HepG2 (cell line): ENCODE measurements at regions not wholly inside any gene's neighbourhood (a gene's known extent, or its start where the extent isn't known, plus 50 kb on each side); places are given as distances from the start of the nearest gene placed in this dataset.

ENCODE experiments used
- ATAC-seq: fragments of 200-7000 bp; cut with Tn5 transposase; 3 replicates; pipeline ENCODE4 v1.9.1; 2020; ENCODE audit warnings: mild to moderate bottlenecking, moderate library complexity
- BruUV-seq: library from RNA; stranded (reverse); fragments of 400-500 nt; replicated peaks from 2 replicates; lab custom pipeline; 2021; lab: Mats Ljungman, UMichigan
- CTCF ChIA-PET: fragments of 300-600 bp; formaldehyde crosslinking; extraction: SDS; loops from one replicate; lab custom pipeline; 2021; ENCODE audit warnings: low total read pairs, inconsistent platforms, low intra/inter-chr PET ratio; lab: Yijun Ruan, JAX
- POLR2A ChIA-PET: fragments of 350-600 bp; sonication (Branson Sonifier 250); formaldehyde crosslinking; loops from one replicate; lab custom pipeline; 2020; ENCODE audit warnings: antibody characterized with exemption, inconsistent platforms; lab: Yijun Ruan, JAX
- DNase-seq: peaks from one replicate; pipeline ENCODE4 v3.0.0-alpha.2; 2015; ENCODE audit warnings: low spot score
- FAIRE-seq: peaks from 3 replicates; lab custom pipeline; 2011; peaks lifted over from hg19 to GRCh38; lab: Jason Lieb, UNC
- H2AFZ ChIP-seq: one replicate; pipeline ENCODE4 v1.6.1; 2011; ENCODE audit warnings: low read length, inconsistent platforms
- H3K27ac ChIP-seq: fragments of 300-600 bp; 3 replicates; pipeline ENCODE4 v1.8.0; 2011; ENCODE audit warnings: mixed run types, mild to moderate bottlenecking, mixed read lengths, low read length, inconsistent platforms; ENCODE audit not compliant: insufficient read depth; ENCODE audit errors: extremely low read length
- H3K27me3 ChIP-seq, 2 experiments: fragments of 200-600 bp in 1 of 2; 2 replicates in 1 of 2; 3 replicates in 1 of 2; pipeline versions ENCODE4 v1.6.0 to v1.8.0; 2011; ENCODE audit warnings: low read length in 2 of 2, mild to moderate bottlenecking in 2 of 2, moderate library complexity in 2 of 2, inconsistent platforms in 1 of 2; ENCODE audit not compliant: insufficient read depth in 2 of 2, control insufficient read depth in 1 of 2
- H3K36me3 ChIP-seq, 2 experiments: fragments of 200-600 bp in 1 of 2; replicated peaks in 1 of 2; 2 replicates in 1 of 2; 3 replicates in 1 of 2; pipeline versions ENCODE4 v1.5.1 to v1.8.0; 2011; ENCODE audit warnings: low read length in 2 of 2, inconsistent platforms in 1 of 2; ENCODE audit not compliant: insufficient read depth in 2 of 2, control insufficient read depth in 1 of 2
- H3K4me1 ChIP-seq: 2 replicates; pipeline ENCODE4 v1.5.1; 2012; ENCODE audit warnings: low read length, inconsistent platforms; ENCODE audit not compliant: insufficient read depth
- H3K4me2 ChIP-seq: 2 replicates; pipeline ENCODE4 v1.6.0; 2011; ENCODE audit warnings: low read depth, low read length, inconsistent platforms
- H3K4me3 ChIP-seq, 3 experiments: fragments of 200-600 bp in 1 of 3; sonication (generic), shearing (Covaris generic) in 1 of 3; replicated peaks in 1 of 3; 2 replicates each; pipeline ENCODE4 v1.5.1; 2011 to 2016; ENCODE audit warnings: low read length in 3 of 3, inconsistent platforms in 2 of 3, low read depth in 2 of 3, mild to moderate bottlenecking in 2 of 3, control low read depth in 1 of 3, mixed read lengths in 1 of 3; ENCODE audit not compliant: insufficient read depth in 1 of 3
- H3K79me2 ChIP-seq: one replicate; pipeline ENCODE4 v1.6.1; 2011; ENCODE audit warnings: low read length, inconsistent platforms; ENCODE audit not compliant: insufficient read depth
- H3K9ac ChIP-seq: 2 replicates; pipeline ENCODE4 v1.6.0; 2011; ENCODE audit warnings: mild to moderate bottlenecking, low read depth, low read length, inconsistent platforms; ENCODE audit not compliant: insufficient read depth
- H3K9me3 ChIP-seq: 2 replicates; pipeline ENCODE4 v1.5.1; 2012; ENCODE audit warnings: mild to moderate bottlenecking, low read length
- H4K20me1 ChIP-seq: 2 replicates; pipeline ENCODE4 v1.6.0; 2011; ENCODE audit warnings: inconsistent platforms, mild to moderate bottlenecking, low read length, moderate library complexity; ENCODE audit not compliant: insufficient read depth
- ARID2 ChIP-seq: sonication (generic); formaldehyde crosslinking; IDR thresholded peaks from 2 replicates; pipeline ENCODE4 v1.8.1; 2022; ENCODE audit warnings: mild to moderate bottlenecking, missing genetic modification reagents, borderline replicate concordance
- CREB1 ChIP-seq, 2 experiments: fragments of 450-650 bp in 1 of 2; IDR thresholded peaks; 2 replicates each; pipeline ENCODE4 v1.6.1; 2016 to 2017; ENCODE audit warnings: control low read depth in 1 of 2, mild to moderate bottlenecking in 1 of 2, missing compliant biosample characterization in 1 of 2, missing genetic modification characterization in 1 of 2
- DR1 ChIP-seq: sonication (generic); formaldehyde crosslinking; IDR thresholded peaks from 2 replicates; pipeline ENCODE4 v1.8.0; 2021; ENCODE audit warnings: mild to moderate bottlenecking, missing genetic modification reagents, inconsistent platforms
- EP300 ChIP-seq, 3 experiments: sonication (generic) in 1 of 3; formaldehyde crosslinking in 1 of 3; IDR thresholded peaks; 2 replicates each; pipeline versions ENCODE4 v1.5.1 to v1.6.1; 2011 to 2020; ENCODE audit warnings: low read depth in 2 of 3, low read length in 2 of 3, borderline replicate concordance in 1 of 3, improper control_type of control experiment in 1 of 3, mild to moderate bottlenecking in 1 of 3, missing genetic modification reagents in 1 of 3, moderate library complexity in 1 of 3
- FOSL1 ChIP-seq: sonication (generic); formaldehyde crosslinking; IDR thresholded peaks from 2 replicates; pipeline ENCODE4 v1.9.0; 2021; ENCODE audit warnings: missing genetic modification reagents, borderline replicate concordance
- NCOA2 ChIP-seq: sonication (generic); formaldehyde crosslinking; IDR thresholded peaks from 2 replicates; pipeline ENCODE4 v1.8.0; 2022; ENCODE audit warnings: inconsistent platforms
- PHB2 ChIP-seq: fragments of 450-650 bp; IDR thresholded peaks from 2 replicates; pipeline ENCODE4 v1.6.1; 2018; ENCODE audit not compliant: partially characterized antibody
- SMYD3 ChIP-seq: sonication (generic); formaldehyde crosslinking; IDR thresholded peaks from 2 replicates; pipeline ENCODE4 v1.8.1; 2023; ENCODE audit warnings: mild to moderate bottlenecking, missing genetic modification reagents
- ZNF629 ChIP-seq: sonication (generic); formaldehyde crosslinking; conservative IDR thresholded peaks from 2 replicates; pipeline ENCODE4 v1.5.0; 2020; ENCODE audit warnings: missing genetic modification reagents
- WGBS: methylation state at CpG from one replicate; pipeline ENCODE4 v1.1.6; 2017; ENCODE audit warnings: low lambda C conversion rate; 5-methylcytosine and 5-hydroxymethylcytosine counted together
- in situ Hi-C: cut with HindIII; loops from 2 replicates; pipeline ENCODE4 v1.10.0; 2017; ENCODE audit warnings: low pct_unique_long_range_greater_than_20kb; ENCODE audit not compliant: extremely low pct_ligation_motif_present
- intact Hi-C: fragments of 100-400 bp; cut with micrococcal nuclease; formaldehyde crosslinking; loops from one replicate; pipeline ENCODE4 v1.10.0; 2022; ENCODE audit not compliant: unreplicated experiment
- TF ChIP-seq, protein P1 (sequence below), 2 experiments: fragments of 450-650 bp in 1 of 2; sonication (generic) in 1 of 2; formaldehyde crosslinking in 1 of 2; IDR thresholded peaks; 2 replicates each; pipeline versions ENCODE4 v1.6.1 to v1.8.0; 2016 to 2022; ENCODE audit warnings: antibody characterized with exemption in 1 of 2, mild to moderate bottlenecking in 1 of 2, missing genetic modification reagents in 1 of 2

GRCh38 chr17:13311306-13311705 is 290.4 kb downstream of the HS3ST3A1 start:
- Histone ChIP-seq H3K4me1 (peaks cover 12% of the 10 kb centered on the region), H4K20me1 (no peaks in the 10 kb centered on the region), H3K27me3 (no peaks in the 10 kb centered on the region), H3K79me2 (no peaks in the 10 kb centered on the region), H3K9me3 (peaks cover 12% of the 10 kb centered on the region), H3K4me3 (no peak overlapping the region), H3K9ac (no peak overlapping the region), H3K36me3 (no peaks in the 10 kb centered on the region), H3K27ac (no peak overlapping the region), H2AFZ (no peak overlapping the region), H3K4me2 (no peak overlapping the region)
- intact Hi-C loops, result no loop called here
- WGBS, result 29% methylated on average over 1 of the region's 1 CpG
- FAIRE-seq (no peak), DNase-seq (no peak), ATAC-seq (no peak)
- in situ Hi-C loops, result no loop called here
- BruUV-seq, result no TSS peak
- CTCF ChIA-PET, result no interaction called here
- TF ChIP-seq DR1 (CRISPR knock-in tag), result no peak
- no peak for TF ChIP-seq ARID2 (CRISPR knock-in tag)
- no peak for TF ChIP-seq PHB2
- TF ChIP-seq NCOA2, result no peak
- TF ChIP-seq FOSL1 (CRISPR knock-in tag), result no peak
- TF ChIP-seq CREB1 (IDR thresholded peaks at IDR 0.05), result no peak
- no peak for TF ChIP-seq CREB1 (CRISPR knock-in tag; IDR thresholded peaks at IDR 0.05)
- TF ChIP-seq ZNF629 (CRISPR knock-in tag), result no peak
- TF ChIP-seq EP300 (IDR thresholded peaks at IDR 0.05; ENCODE audit: low read depth in 2 of 2, low read length in 2 of 2), result no peak
- no peak for TF ChIP-seq EP300 (CRISPR knock-in tag; IDR thresholded peaks at IDR 0.05; ENCODE audit: borderline replicate concordance)
- TF ChIP-seq, protein P1, sequence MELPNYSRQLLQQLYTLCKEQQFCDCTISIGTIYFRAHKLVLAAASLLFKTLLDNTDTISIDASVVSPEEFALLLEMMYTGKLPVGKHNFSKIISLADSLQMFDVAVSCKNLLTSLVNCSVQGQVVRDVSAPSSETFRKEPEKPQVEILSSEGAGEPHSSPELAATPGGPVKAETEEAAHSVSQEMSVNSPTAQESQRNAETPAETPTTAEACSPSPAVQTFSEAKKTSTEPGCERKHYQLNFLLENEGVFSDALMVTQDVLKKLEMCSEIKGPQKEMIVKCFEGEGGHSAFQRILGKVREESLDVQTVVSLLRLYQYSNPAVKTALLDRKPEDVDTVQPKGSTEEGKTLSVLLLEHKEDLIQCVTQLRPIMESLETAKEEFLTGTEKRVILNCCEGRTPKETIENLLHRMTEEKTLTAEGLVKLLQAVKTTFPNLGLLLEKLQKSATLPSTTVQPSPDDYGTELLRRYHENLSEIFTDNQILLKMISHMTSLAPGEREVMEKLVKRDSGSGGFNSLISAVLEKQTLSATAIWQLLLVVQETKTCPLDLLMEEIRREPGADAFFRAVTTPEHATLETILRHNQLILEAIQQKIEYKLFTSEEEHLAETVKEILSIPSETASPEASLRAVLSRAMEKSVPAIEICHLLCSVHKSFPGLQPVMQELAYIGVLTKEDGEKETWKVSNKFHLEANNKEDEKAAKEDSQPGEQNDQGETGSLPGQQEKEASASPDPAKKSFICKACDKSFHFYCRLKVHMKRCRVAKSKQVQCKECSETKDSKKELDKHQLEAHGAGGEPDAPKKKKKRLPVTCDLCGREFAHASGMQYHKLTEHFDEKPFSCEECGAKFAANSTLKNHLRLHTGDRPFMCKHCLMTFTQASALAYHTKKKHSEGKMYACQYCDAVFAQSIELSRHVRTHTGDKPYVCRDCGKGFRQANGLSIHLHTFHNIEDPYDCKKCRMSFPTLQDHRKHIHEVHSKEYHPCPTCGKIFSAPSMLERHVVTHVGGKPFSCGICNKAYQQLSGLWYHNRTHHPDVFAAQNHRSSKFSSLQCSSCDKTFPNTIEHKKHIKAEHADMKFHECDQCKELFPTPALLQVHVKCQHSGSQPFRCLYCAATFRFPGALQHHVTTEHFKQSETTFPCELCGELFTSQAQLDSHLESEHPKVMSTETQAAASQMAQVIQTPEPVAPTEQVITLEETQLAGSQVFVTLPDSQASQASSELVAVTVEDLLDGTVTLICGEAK (IDR thresholded peaks at IDR 0.05), result no peak
- TF ChIP-seq, protein P1 (CRISPR knock-in tag; IDR thresholded peaks at IDR 0.05), result no peak
- TF ChIP-seq SMYD3 (CRISPR knock-in tag), result no peak
- POLR2A ChIA-PET, result no interaction called here
